ENCODE measurements at regions not wholly inside any gene's neighbourhood (a gene's known extent, or its start where the extent isn't known, plus 50 kb on each side); places are given as distances from the start of the nearest gene placed in this dataset.

- Histone ChIP-seq H2BK12ac (ENCODE audit: low read depth, low read length) (no peak overlapping the region), H3K79me2 (ENCODE audit: control insufficient read depth in 1 of 2, insufficient read depth in 2 of 2, low read length in 2 of 2) (no peaks in the 10 kb centered on the region), H4K20me1 (replicated peaks in 1 of 2; ENCODE audit: control insufficient read depth in 1 of 2, insufficient read depth in 2 of 2, low read length in 2 of 2) (no peaks in the 10 kb centered on the region), H3K14ac (ENCODE audit: insufficient read length) (no peak overlapping the region), H4K91ac (replicated peaks; ENCODE audit: insufficient read length, low read length) (no peak overlapping the region), H2AFZ (ENCODE audit: low read length) (no peak overlapping the region), H4K8ac (ENCODE audit: extremely low read depth, insufficient read depth, low read length) (no peak overlapping the region), H3K9ac (replicated peaks in 1 of 4; ENCODE audit: extremely low read depth in 1 of 4, low read depth in 3 of 4, low read length in 3 of 4) (no peak overlapping the region), H3K56ac (replicated peaks; ENCODE audit: insufficient read length, low read depth, low read length) (no peak overlapping the region), H3K4ac (replicated peaks; ENCODE audit: insufficient read length, low read depth, low read length) (no peak overlapping the region), H3K4me3 (ENCODE audit: extremely low read depth in 1 of 4, insufficient read depth in 2 of 4, low read depth in 3 of 4, low read length in 4 of 4) (no peak overlapping the region), H2BK20ac (ENCODE audit: low read length) (no peak overlapping the region), H2BK5ac (ENCODE audit: low read depth, low read length) (no peak overlapping the region), H3K23ac (ENCODE audit: insufficient read length) (no peak overlapping the region), H3K9me3 (ENCODE audit: insufficient read depth in 2 of 2, low read depth in 1 of 2, low read length in 1 of 2) (no peaks in the 10 kb centered on the region), H3K36me3 (ENCODE audit: control insufficient read depth in 2 of 4, insufficient read depth in 4 of 4, low read length in 3 of 4) (no peaks in the 10 kb centered on the region), H3K4me2 (ENCODE audit: insufficient read depth in 1 of 2, low read depth in 2 of 2, low read length in 2 of 2) (no peak overlapping the region), H2AK5ac (ENCODE audit: low read depth, low read length) (no peak overlapping the region), H2BK15ac (ENCODE audit: low read length) (no peak overlapping the region), H3K4me1 (replicated peaks in 1 of 4; ENCODE audit: control insufficient read depth in 3 of 4, insufficient read depth in 4 of 4, low read length in 3 of 4) (no peaks in the 10 kb centered on the region), H2BK120ac (replicated peaks; ENCODE audit: low read depth, low read length) (no peak overlapping the region), H4K5ac (ENCODE audit: insufficient read length, low read depth, low read length) (no peak overlapping the region), H3K18ac (ENCODE audit: extremely low read depth, low read length) (no peak overlapping the region), H3K27ac (ENCODE audit: low read depth, low read length) (no peak overlapping the region), H3K23me2 (ENCODE audit: low read depth, low read length) (no peaks in the 10 kb centered on the region), H3K79me1 (ENCODE audit: low read depth, low read length) (no peaks in the 10 kb centered on the region), H3K27me3 (replicated peaks in 1 of 4; ENCODE audit: control insufficient read depth in 3 of 4, extremely low read depth in 1 of 4, insufficient read depth in 3 of 4, low read length in 3 of 4) (no peaks in the 10 kb centered on the region)
- TF ChIP-seq CTBP2 (IDR thresholded peaks at IDR 0.05; ENCODE audit: borderline replicate concordance, insufficient read depth, insufficient read length, low read length): no peak
- ChIA-PET CTCF (ENCODE audit: partially characterized antibody) (no interaction called here), POLR2A (ENCODE audit: partially characterized antibody) (no interaction called here)
- 100% methylated on average over 1 of the region's 1 CpG; no CpG with 5 or more reads in 1 of the 2 experiments for WGBS, 2 experiments (ENCODE audit: extremely low coverage in 1 of 2, insufficient coverage in 1 of 2, insufficient read length in 1 of 2, insufficient replicate concordance in 2 of 2, low coverage in 1 of 2, low lambda C conversion rate in 2 of 2, missing lambda C conversion rate in 1 of 2)
- FAIRE-seq (no peak), DNase-seq (ENCODE audit: low read depth in 1 of 2, low spot score in 2 of 2) (no peak)
These were observed 1575.6 kb downstream of the NCAM2 start for GRCh38 chr21:22573834-22574233.

Data from H1 (cell line).